Endothelial cell of umbilical vein (primary cell): ENCODE measurements at regions not wholly inside any gene's neighbourhood (a gene's known extent, or its start where the extent isn't known, plus 50 kb on each side); places are given as distances from the start of the nearest gene placed in this dataset.
"Not testable (repeated sequence)": the region's sequence is repeated elsewhere in the genome, so short reads cannot be mapped to it uniquely, and the experiment has no call there.

Source experiments
- BruUV-seq: library from RNA; stranded (reverse); fragments of 400-500 nt; replicated peaks from 2 replicates; lab custom pipeline; 2021; lab: Mats Ljungman, UMichigan
- CTCF ChIA-PET: fragments of 300-600, 350-600 bp; sonication (Branson Sonifier 250); formaldehyde crosslinking; loops from one replicate; lab custom pipeline; 2021; ENCODE audit warnings: antibody characterized with exemption, inconsistent platforms; lab: Charles Lee
- POLR2A ChIA-PET: fragments of 300-600, 350-600 bp; sonication (Branson Sonifier 250); formaldehyde crosslinking; loops from one replicate; lab custom pipeline; 2021; ENCODE audit warnings: antibody characterized with exemption, inconsistent platforms; lab: Charles Lee
- DNase-seq: peaks from one replicate; pipeline ENCODE4 v3.0.0-alpha.2; 2011; ENCODE audit warnings: low read depth, low spot score
- FAIRE-seq: peaks from 2 replicates; lab custom pipeline; 2011; peaks lifted over from hg19 to GRCh38; lab: Jason Lieb, UNC
- H2AFZ ChIP-seq: 2 replicates; pipeline ENCODE4 v1.6.0; 2012; ENCODE audit warnings: low read depth, low read length, control low read depth, inconsistent platforms
- H3K27ac ChIP-seq: 2 replicates; pipeline ENCODE4 v1.5.1; 2011; ENCODE audit warnings: low read depth, mild to moderate bottlenecking, control low read depth, low read length, moderate library complexity; ENCODE audit not compliant: insufficient read depth
- H3K27me3 ChIP-seq, 2 experiments: 2 replicates each; pipeline versions ENCODE4 v1.6.0 to v1.6.1; 2011; ENCODE audit warnings: low read length in 2 of 2, mixed read lengths in 1 of 2; ENCODE audit not compliant: control insufficient read depth in 2 of 2, insufficient read depth in 2 of 2
- H3K36me3 ChIP-seq, 2 experiments: 2 replicates in 1 of 2; 3 replicates in 1 of 2; pipeline ENCODE4 v1.5.1; 2011; ENCODE audit warnings: low read length in 2 of 2, mild to moderate bottlenecking in 1 of 2, moderate library complexity in 1 of 2; ENCODE audit not compliant: control insufficient read depth in 2 of 2, insufficient read depth in 2 of 2; ENCODE audit errors: extremely low read depth in 1 of 2
- H3K4me1 ChIP-seq: 3 replicates; pipeline ENCODE4 v1.5.1; 2011; ENCODE audit warnings: mild to moderate bottlenecking, low read length; ENCODE audit not compliant: control insufficient read depth, insufficient read depth; ENCODE audit errors: extremely low read depth
- H3K4me2 ChIP-seq: 2 replicates; pipeline ENCODE4 v1.6.1; 2011; ENCODE audit warnings: low read length, control low read depth, mixed read lengths; ENCODE audit not compliant: insufficient read depth
- H3K4me3 ChIP-seq, 3 experiments: fragments of 200-600 bp in 1 of 3; sonication (generic), shearing (Covaris generic) in 1 of 3; replicated peaks in 1 of 3; 2 replicates each; pipeline ENCODE4 v1.5.1; 2011 to 2016; ENCODE audit warnings: control low read depth in 3 of 3, low read length in 3 of 3, mild to moderate bottlenecking in 2 of 3, inconsistent platforms in 1 of 3, low read depth in 1 of 3, moderate library complexity in 1 of 3; ENCODE audit not compliant: insufficient read depth in 1 of 3
- H3K79me2 ChIP-seq: 2 replicates; pipeline ENCODE4 v1.6.0; 2012; ENCODE audit warnings: low read length, inconsistent platforms; ENCODE audit not compliant: control insufficient read depth, insufficient read depth
- H3K9ac ChIP-seq: replicated peaks from 2 replicates; pipeline ENCODE3; 2011; ENCODE audit warnings: low read length, control low read depth; ENCODE audit not compliant: insufficient read depth; ENCODE audit errors: extremely low read depth
- H3K9me1 ChIP-seq: replicated peaks from 3 replicates; pipeline ENCODE4 v1.6.0; 2011; ENCODE audit warnings: mild to moderate bottlenecking, low read length; ENCODE audit not compliant: control insufficient read depth, insufficient read depth; ENCODE audit errors: extremely low read depth
- H3K9me3 ChIP-seq: replicated peaks from 2 replicates; pipeline ENCODE4 v1.5.1; 2012; ENCODE audit warnings: low read length, inconsistent platforms; ENCODE audit not compliant: control insufficient read depth, insufficient read depth
- H4K20me1 ChIP-seq: replicated peaks from 2 replicates; pipeline ENCODE3; 2011; ENCODE audit warnings: mild to moderate bottlenecking, low read length; ENCODE audit not compliant: control insufficient read depth, insufficient read depth; ENCODE audit errors: extremely low read depth
- CTCF ChIP-seq, 2 donors: IDR thresholded peaks; 1 replicate in 1 of 2; 2 replicates in 1 of 2; pipeline ENCODE4 v1.5.1; 2011; ENCODE audit warnings: low read length in 2 of 2, mild to moderate bottlenecking in 2 of 2, moderate library complexity in 2 of 2, control low read depth in 1 of 2, inconsistent platforms in 1 of 2, low read depth in 1 of 2; ENCODE audit not compliant: insufficient read depth in 1 of 2; ENCODE audit errors: extremely low read depth in 1 of 2
- EZH2 ChIP-seq: IDR thresholded peaks from 2 replicates; pipeline ENCODE4 v1.6.1; 2012; ENCODE audit warnings: borderline replicate concordance, low read depth, mild to moderate bottlenecking, moderate library complexity, low read length, inconsistent platforms; ENCODE audit not compliant: severe bottlenecking
- FOS ChIP-seq: IDR thresholded peaks from 2 replicates; pipeline ENCODE4 v1.6.1; 2011; ENCODE audit warnings: mild to moderate bottlenecking, low read length, moderate library complexity, borderline replicate concordance; ENCODE audit not compliant: insufficient read depth
- GATA2 ChIP-seq: IDR thresholded peaks from 2 replicates; pipeline ENCODE4 v1.7.0; 2011; ENCODE audit warnings: low read depth, mild to moderate bottlenecking, moderate library complexity, mixed read lengths, low read length; ENCODE audit not compliant: insufficient read length, insufficient read depth
- JUN ChIP-seq: IDR thresholded peaks from 2 replicates; pipeline ENCODE4 v1.6.1; 2011; ENCODE audit warnings: borderline replicate concordance, low read depth; ENCODE audit not compliant: insufficient read length, insufficient read depth
- MAX ChIP-seq: IDR thresholded peaks from 2 replicates; pipeline ENCODE4 v1.6.1; 2011; ENCODE audit not compliant: insufficient read depth, insufficient read length
- MYC ChIP-seq: IDR thresholded peaks from one replicate; pipeline ENCODE4 v1.6.1; 2011; ENCODE audit warnings: mild to moderate bottlenecking, low read depth, low read length
- POLR2A ChIP-seq: IDR thresholded peaks from 2 replicates; pipeline ENCODE4 v1.6.1; 2012; ENCODE audit warnings: low read depth, mild to moderate bottlenecking, control low read depth, low read length
- POLR2AphosphoS5 ChIP-seq: IDR thresholded peaks from 2 replicates; pipeline ENCODE4 v1.6.1; 2012; ENCODE audit warnings: low read depth, mild to moderate bottlenecking, control low read depth, low read length, moderate library complexity; ENCODE audit not compliant: insufficient read depth
- dilution Hi-C: fragments of 300-500 bp; cut with MboI; formaldehyde crosslinking; loops from one replicate; pipeline ENCODE4 v1.15.0; 2019; ENCODE audit warnings: low sequenced_read_pairs; ENCODE audit not compliant: extremely low pct_ligation_motif_present
- intact Hi-C: fragments of 100-400 bp; cut with micrococcal nuclease; formaldehyde crosslinking; loops from one replicate; pipeline ENCODE4 v1.10.0; 2022

- no peaks in the 10 kb centered on the region for H3K9me1 ChIP-seq
- intact Hi-C loops = no loop called here
- no peak for DNase-seq
- no TSS peak for BruUV-seq
- H3K79me2 ChIP-seq = no peaks in the 10 kb centered on the region
- no peaks in the 10 kb centered on the region for H3K4me1 ChIP-seq
- no peak for FAIRE-seq
- no peaks in the 10 kb centered on the region for H3K27me3 ChIP-seq
- no peaks in the 10 kb centered on the region for H3K9me3 ChIP-seq
- H3K4me3 ChIP-seq = no peak overlapping the region
- ChIA-PET POLR2A (no interaction called here), CTCF (no interaction called here)
- H4K20me1 ChIP-seq = no peaks in the 10 kb centered on the region
- no peak for TF ChIP-seq POLR2AphosphoS5
- TF ChIP-seq EZH2 = no peak
- no peak for TF ChIP-seq FOS
- TF ChIP-seq CTCF (IDR thresholded peaks at IDR 0.05; ENCODE audit: extremely low read depth in 1 of 2, insufficient read depth in 1 of 2, low read depth in 1 of 2, low read length in 2 of 2) = no peak
- TF ChIP-seq GATA2 = no peak
- no peak for TF ChIP-seq POLR2A
- TF ChIP-seq JUN = no peak
- TF ChIP-seq MAX = no peak
- TF ChIP-seq MYC = no peak
- H3K4me2 ChIP-seq = no peak overlapping the region
- no peak overlapping the region for H3K27ac ChIP-seq
- no peak overlapping the region for H3K9ac ChIP-seq
- H3K36me3 ChIP-seq = no peaks in the 10 kb centered on the region
- no peak overlapping the region for H2AFZ ChIP-seq
- dilution Hi-C loops = no loop called here
Observed at GRCh38 chrX:101785142-101785541, 125.5 kb upstream of the ARMCX2 start.

- H3K4me1 ChIP-seq, H3K27ac ChIP-seq, H3K9me3 ChIP-seq, H3K27me3 ChIP-seq, DNase-seq, H3K4me3 ChIP-seq, intact Hi-C loops, POLR2A ChIA-PET, H3K36me3 ChIP-seq, H3K9ac ChIP-seq, BruUV-seq, H4K20me1 ChIP-seq, H2AFZ ChIP-seq, H3K9me1 ChIP-seq, H3K79me2 ChIP-seq, CTCF ChIA-PET, FAIRE-seq, H3K4me2 ChIP-seq, dilution Hi-C loops: not testable (repeated sequence)
Observed at GRCh38 chrX:101780421-101780820, 120.8 kb upstream of the ARMCX2 start.
